PC-9 (cell line): ENCODE measurements at regions not wholly inside any gene's neighbourhood (a gene's known extent, or its start where the extent isn't known, plus 50 kb on each side); places are given as distances from the start of the nearest gene placed in this dataset.

Experiments used
- EZH2 ChIP-seq: fragments of 200-600 bp; sonication (generic); IDR thresholded peaks from 2 replicates; pipeline ENCODE4 v1.8.0; 2017; ENCODE audit warnings: antibody characterized with exemption, low read depth
- TF ChIP-seq, protein P1 (sequence below): fragments of 200-600 bp; sonication (generic); conservative IDR thresholded peaks from 2 replicates; pipeline ENCODE4 v1.6.1; 2017; ENCODE audit warnings: mixed run types, antibody characterized with exemption, mild to moderate bottlenecking, moderate library complexity

DNA sequence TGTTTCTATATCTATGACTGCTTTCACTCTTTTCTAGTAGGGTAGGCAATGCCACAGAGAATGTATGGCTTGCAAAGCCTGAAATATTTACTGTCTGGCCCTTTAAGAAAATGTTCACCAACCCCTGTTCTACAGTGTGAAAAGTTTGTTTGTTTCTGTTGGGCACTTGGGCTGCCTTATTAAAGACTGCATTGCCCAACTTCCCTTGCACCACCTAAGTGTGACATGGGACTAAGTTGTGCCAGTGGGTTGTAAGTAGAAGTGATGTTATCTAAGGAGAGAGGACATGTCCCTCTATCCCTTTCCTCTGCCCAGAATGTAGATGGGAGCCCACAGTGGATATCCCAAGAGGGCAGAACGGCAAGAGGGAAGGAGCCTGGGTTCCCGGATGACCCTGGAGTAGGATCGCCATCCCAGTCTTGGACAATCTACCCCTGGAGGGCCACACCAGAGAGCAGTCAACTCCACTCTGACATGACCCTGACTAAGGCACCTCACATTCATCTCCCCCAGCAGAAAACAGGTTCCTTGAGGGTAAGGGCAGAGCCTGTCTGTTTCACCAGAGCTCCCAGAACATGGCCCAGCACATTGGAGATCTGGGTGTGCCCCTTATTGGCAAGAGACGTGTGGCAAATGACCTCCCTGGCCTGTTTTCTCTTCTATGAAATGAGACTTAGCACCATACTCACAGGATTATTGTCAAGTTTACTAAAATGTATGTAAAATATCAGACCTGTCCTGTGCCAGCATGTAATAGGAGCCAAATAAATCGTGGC lies 138.8 kb downstream of the SMAD6 start:
- TF ChIP-seq, protein P1, sequence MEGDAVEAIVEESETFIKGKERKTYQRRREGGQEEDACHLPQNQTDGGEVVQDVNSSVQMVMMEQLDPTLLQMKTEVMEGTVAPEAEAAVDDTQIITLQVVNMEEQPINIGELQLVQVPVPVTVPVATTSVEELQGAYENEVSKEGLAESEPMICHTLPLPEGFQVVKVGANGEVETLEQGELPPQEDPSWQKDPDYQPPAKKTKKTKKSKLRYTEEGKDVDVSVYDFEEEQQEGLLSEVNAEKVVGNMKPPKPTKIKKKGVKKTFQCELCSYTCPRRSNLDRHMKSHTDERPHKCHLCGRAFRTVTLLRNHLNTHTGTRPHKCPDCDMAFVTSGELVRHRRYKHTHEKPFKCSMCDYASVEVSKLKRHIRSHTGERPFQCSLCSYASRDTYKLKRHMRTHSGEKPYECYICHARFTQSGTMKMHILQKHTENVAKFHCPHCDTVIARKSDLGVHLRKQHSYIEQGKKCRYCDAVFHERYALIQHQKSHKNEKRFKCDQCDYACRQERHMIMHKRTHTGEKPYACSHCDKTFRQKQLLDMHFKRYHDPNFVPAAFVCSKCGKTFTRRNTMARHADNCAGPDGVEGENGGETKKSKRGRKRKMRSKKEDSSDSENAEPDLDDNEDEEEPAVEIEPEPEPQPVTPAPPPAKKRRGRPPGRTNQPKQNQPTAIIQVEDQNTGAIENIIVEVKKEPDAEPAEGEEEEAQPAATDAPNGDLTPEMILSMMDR: no peak
- no peak for TF ChIP-seq EZH2
